HEK293 (cell line): ENCODE measurements at regions not wholly inside any gene's neighbourhood (a gene's known extent, or its start where the extent isn't known, plus 50 kb on each side); places are given as distances from the start of the nearest gene placed in this dataset.

Experiments used
- ZIC2 ChIP-seq: fragments of 450-650 bp; formaldehyde crosslinking; IDR thresholded peaks from 2 replicates; pipeline ENCODE4 v1.5.1; 2016; ENCODE audit warnings: missing biosample characterization, missing genetic modification characterization
- ZNF140 ChIP-seq: fragments of 450-650 bp; formaldehyde crosslinking; IDR thresholded peaks from 2 replicates; pipeline ENCODE4 v1.5.1; 2016; ENCODE audit warnings: missing biosample characterization, missing genetic modification characterization
- ZNF19 ChIP-seq: fragments of 450-650 bp; formaldehyde crosslinking; IDR thresholded peaks from 2 replicates; pipeline ENCODE4; 2016; ENCODE audit warnings: missing biosample characterization, missing genetic modification characterization, low read depth
- ZNF561 ChIP-seq: fragments of 450-650 bp; IDR thresholded peaks from 2 replicates; pipeline ENCODE4 v1.5.1; 2018; ENCODE audit warnings: missing biosample characterization, missing genetic modification characterization, borderline replicate concordance
- ZNF707 ChIP-seq: fragments of 450-650 bp; formaldehyde crosslinking; IDR thresholded peaks from 2 replicates; pipeline ENCODE4 v1.5.1; 2016; ENCODE audit warnings: missing biosample characterization, missing genetic modification characterization
- ZNF837 ChIP-seq: fragments of 450-650 bp; formaldehyde crosslinking; IDR thresholded peaks from 2 replicates; pipeline ENCODE4 v1.5.1; 2016; ENCODE audit warnings: missing biosample characterization, missing genetic modification characterization
- TF ChIP-seq, protein P1 (sequence below): fragments of 450-650 bp; formaldehyde crosslinking; IDR thresholded peaks from 2 replicates; pipeline ENCODE4 v1.5.1; 2016; ENCODE audit warnings: missing biosample characterization, missing genetic modification characterization

DNA sequence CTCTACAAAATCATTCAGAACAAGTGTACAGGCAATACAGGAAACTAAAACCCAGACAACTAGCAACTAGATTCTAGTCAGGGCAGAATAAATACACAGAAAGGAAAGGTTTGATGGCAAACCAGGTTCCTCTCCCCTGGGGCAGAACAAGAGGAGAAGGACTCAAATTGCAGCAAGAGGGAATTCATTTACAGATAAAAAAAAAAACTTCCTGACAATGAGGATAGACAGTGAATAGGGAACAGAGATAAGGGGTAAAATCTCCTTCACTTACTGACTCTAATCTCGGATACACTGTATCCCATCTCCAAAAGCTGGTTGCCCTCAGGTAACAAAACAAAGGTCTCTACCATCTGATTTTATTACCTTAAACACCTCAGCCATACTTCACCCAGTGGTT is 244.0 kb downstream of the SEC61B start:
- TF ChIP-seq ZNF19 (tag by site-specific recombination) = no peak
- TF ChIP-seq, protein P1, sequence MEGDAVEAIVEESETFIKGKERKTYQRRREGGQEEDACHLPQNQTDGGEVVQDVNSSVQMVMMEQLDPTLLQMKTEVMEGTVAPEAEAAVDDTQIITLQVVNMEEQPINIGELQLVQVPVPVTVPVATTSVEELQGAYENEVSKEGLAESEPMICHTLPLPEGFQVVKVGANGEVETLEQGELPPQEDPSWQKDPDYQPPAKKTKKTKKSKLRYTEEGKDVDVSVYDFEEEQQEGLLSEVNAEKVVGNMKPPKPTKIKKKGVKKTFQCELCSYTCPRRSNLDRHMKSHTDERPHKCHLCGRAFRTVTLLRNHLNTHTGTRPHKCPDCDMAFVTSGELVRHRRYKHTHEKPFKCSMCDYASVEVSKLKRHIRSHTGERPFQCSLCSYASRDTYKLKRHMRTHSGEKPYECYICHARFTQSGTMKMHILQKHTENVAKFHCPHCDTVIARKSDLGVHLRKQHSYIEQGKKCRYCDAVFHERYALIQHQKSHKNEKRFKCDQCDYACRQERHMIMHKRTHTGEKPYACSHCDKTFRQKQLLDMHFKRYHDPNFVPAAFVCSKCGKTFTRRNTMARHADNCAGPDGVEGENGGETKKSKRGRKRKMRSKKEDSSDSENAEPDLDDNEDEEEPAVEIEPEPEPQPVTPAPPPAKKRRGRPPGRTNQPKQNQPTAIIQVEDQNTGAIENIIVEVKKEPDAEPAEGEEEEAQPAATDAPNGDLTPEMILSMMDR (tag by site-specific recombination) = no peak
- no peak for TF ChIP-seq ZIC2 (tag by site-specific recombination)
- TF ChIP-seq ZNF140 (tag by site-specific recombination) = no peak
- no peak for TF ChIP-seq ZNF837 (tag by site-specific recombination)
- no peak for TF ChIP-seq ZNF707 (tag by site-specific recombination)
- TF ChIP-seq ZNF561 (tag by site-specific recombination) = no peak
